CD4-positive, alpha-beta memory T cell (primary cell): ENCODE measurements at regions not wholly inside any gene's neighbourhood (a gene's known extent, or its start where the extent isn't known, plus 50 kb on each side); places are given as distances from the start of the nearest gene placed in this dataset.

Experiments
- CTCF ChIA-PET: fragments of 350-600 bp; sonication (Branson Sonifier 250); formaldehyde crosslinking; loops from one replicate; lab custom pipeline; 2021; ENCODE audit warnings: inconsistent platforms; ENCODE audit not compliant: partially characterized antibody; lab: Charles Lee
- POLR2A ChIA-PET: fragments of 350-600 bp; sonication (Branson Sonifier 250); formaldehyde crosslinking; loops from one replicate; lab custom pipeline; 2021; ENCODE audit not compliant: partially characterized antibody; lab: Charles Lee
- DNase-seq, 5 donors: peaks; one replicate each; pipeline versions ENCODE4 v3.0.0 to v3.0.0-alpha.2; 2020 to 2022; ENCODE audit warnings: mixed read lengths in 1 of 5
- H3K27ac ChIP-seq: one replicate; pipeline ENCODE4 v1.7.0; 2013; ENCODE audit warnings: low read depth, low read length
- H3K27me3 ChIP-seq: 2 replicates; pipeline ENCODE4 v1.7.0; 2013; ENCODE audit warnings: mild to moderate bottlenecking, low read length, moderate library complexity; ENCODE audit not compliant: insufficient read depth
- H3K36me3 ChIP-seq: 2 replicates; pipeline ENCODE4 v1.7.0; 2013; ENCODE audit warnings: mild to moderate bottlenecking, low read length, moderate library complexity; ENCODE audit not compliant: insufficient read depth
- H3K4me1 ChIP-seq: 2 replicates; pipeline ENCODE4 v1.7.0; 2013; ENCODE audit warnings: mild to moderate bottlenecking, low read length, moderate library complexity; ENCODE audit not compliant: insufficient read depth
- H3K4me3 ChIP-seq, 2 donors: one replicate each; pipeline ENCODE4 v1.7.0; 2013; ENCODE audit warnings: low read length in 2 of 2, mild to moderate bottlenecking in 1 of 2
- H3K9me3 ChIP-seq, 2 donors: one replicate each; pipeline ENCODE4 v1.7.0; 2013; ENCODE audit warnings: low read length in 2 of 2, control low read depth in 1 of 2; ENCODE audit not compliant: control insufficient read depth in 1 of 2
- H3K27ac Mint-ChIP-seq, 7 donors: one replicate each; pipeline ENCODE4 v1.8.0; 2020 to 2021; ENCODE audit warnings: mixed read lengths in 7 of 7, mild to moderate bottlenecking in 6 of 7, inconsistent platforms in 3 of 7, moderate library complexity in 3 of 7
- H3K27me3 Mint-ChIP-seq, 2 donors: one replicate each; pipeline ENCODE4 v1.8.0; 2020 to 2021; ENCODE audit warnings: mixed read lengths in 2 of 2
- H3K36me3 Mint-ChIP-seq, 2 donors: one replicate each; pipeline ENCODE4 v1.8.0; 2020 to 2021; ENCODE audit warnings: mixed read lengths in 2 of 2, inconsistent platforms in 1 of 2, mild to moderate bottlenecking in 1 of 2
- H3K4me1 Mint-ChIP-seq, 4 donors: one replicate each; pipeline ENCODE4 v1.8.0; 2020 to 2021; ENCODE audit warnings: mixed read lengths in 4 of 4, mild to moderate bottlenecking in 1 of 4
- H3K4me3 Mint-ChIP-seq, 8 donors: one replicate each; pipeline ENCODE4 v1.8.0; 2020 to 2021; ENCODE audit warnings: mixed read lengths in 8 of 8, mild to moderate bottlenecking in 7 of 8, moderate library complexity in 6 of 8, inconsistent platforms in 3 of 8
- H3K9me3 Mint-ChIP-seq, 8 donors: one replicate each; pipeline ENCODE4 v1.8.0; 2020 to 2021; ENCODE audit warnings: mixed read lengths in 8 of 8, mild to moderate bottlenecking in 5 of 8, inconsistent platforms in 3 of 8, moderate library complexity in 1 of 8
- intact Hi-C: fragments of 100-400 bp; cut with micrococcal nuclease; formaldehyde crosslinking; loops from one replicate; pipeline ENCODE4 v1.15.1; 2023

- Histone ChIP-seq H3K36me3 (no peaks in the 10 kb centered on the region), H3K27me3 (no peaks in the 10 kb centered on the region), H3K4me3 (no peak overlapping the region), H3K27ac (no peak overlapping the region), H3K4me1 (no peaks in the 10 kb centered on the region), H3K9me3 (peaks cover 0 to 5% of the 10 kb centered on the region in 2 donors)
- H3K4me3 Mint-ChIP-seq: no peak overlapping the region
- H3K36me3 Mint-ChIP-seq: no peaks in the 10 kb centered on the region
- no peak overlapping the region for H3K27ac Mint-ChIP-seq
- no peaks in the 10 kb centered on the region for H3K4me1 Mint-ChIP-seq
- peaks cover 0 to 15% (median 3%) of the 10 kb centered on the region in 8 donors for H3K9me3 Mint-ChIP-seq
- no peaks in the 10 kb centered on the region for H3K27me3 Mint-ChIP-seq
- no peak for DNase-seq
- intact Hi-C loops: no loop called here
- ChIA-PET CTCF (no interaction called here), POLR2A (no interaction called here)
Observed at GRCh38 chr4:136803433-136803832, 728.9 kb downstream of the PCDH18 start.

DNA sequence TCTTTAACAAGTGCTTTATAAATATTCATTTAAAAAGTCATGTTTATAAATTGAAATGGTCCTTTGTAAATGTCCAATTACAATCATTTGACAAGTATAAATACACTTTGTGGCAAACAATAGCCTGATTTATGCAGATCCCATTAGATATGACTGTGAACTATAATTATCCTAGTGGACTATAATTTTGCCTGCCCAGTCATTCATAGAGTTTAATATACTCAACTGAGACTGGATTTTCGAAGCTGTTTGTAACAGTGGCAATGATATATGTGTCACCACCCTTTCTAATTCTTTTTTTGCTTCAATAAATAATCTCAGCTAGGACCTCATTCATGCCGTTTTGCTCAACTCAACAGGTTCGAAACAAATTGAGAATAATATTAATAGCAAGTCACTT, 732.0 kb downstream of the PCDH18 start:
- Mint-ChIP-seq H3K4me1 (no peaks in the 10 kb centered on the region), H3K9me3 (peaks cover 0 to 15% (median 2%) of the 10 kb centered on the region in 8 donors), H3K4me3 (no peak overlapping the region), H3K36me3 (no peaks in the 10 kb centered on the region), H3K27ac (no peak overlapping the region), H3K27me3 (no peaks in the 10 kb centered on the region)
- intact Hi-C loops: no loop called here
- Histone ChIP-seq H3K4me1 (no peaks in the 10 kb centered on the region), H3K4me3 (no peak overlapping the region), H3K27me3 (no peaks in the 10 kb centered on the region), H3K36me3 (no peaks in the 10 kb centered on the region), H3K27ac (no peak overlapping the region), H3K9me3 (peaks cover 0 to 5% of the 10 kb centered on the region in 2 donors)
- ChIA-PET POLR2A (no interaction called here), CTCF (no interaction called here)
- no peak for DNase-seq

DNA sequence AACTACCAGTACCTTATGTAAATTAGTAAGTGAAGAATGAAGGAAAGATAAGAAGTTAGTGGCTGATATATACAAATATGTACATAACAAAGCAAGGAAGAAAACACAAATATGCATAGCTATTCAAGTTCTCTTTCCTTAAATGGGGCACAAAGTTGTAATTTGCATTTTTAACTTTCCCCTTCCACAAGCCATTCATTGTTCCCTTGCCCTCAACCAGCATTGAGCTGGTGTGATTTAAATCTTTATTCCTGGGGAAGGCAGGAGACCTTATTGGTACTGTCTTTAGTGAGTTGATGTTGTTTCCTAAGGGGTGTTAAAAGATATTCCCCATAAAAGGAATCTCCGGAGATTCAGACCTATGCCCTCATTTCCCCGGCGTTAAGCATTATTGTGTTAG, 735.3 kb downstream of the PCDH18 start:
- Histone ChIP-seq H3K4me3 (no peak overlapping the region), H3K27ac (no peak overlapping the region), H3K27me3 (no peaks in the 10 kb centered on the region), H3K36me3 (no peaks in the 10 kb centered on the region), H3K4me1 (no peaks in the 10 kb centered on the region), H3K9me3 (no peaks in the 10 kb centered on the region)
- H3K36me3 Mint-ChIP-seq: no peaks in the 10 kb centered on the region
- H3K4me1 Mint-ChIP-seq: no peaks in the 10 kb centered on the region
- ChIA-PET CTCF (no interaction called here), POLR2A (no interaction called here)
- peaks cover 0 to 9% (median under 1%) of the 10 kb centered on the region in 8 donors for H3K9me3 Mint-ChIP-seq
- no peak overlapping the region for H3K4me3 Mint-ChIP-seq
- no peaks in the 10 kb centered on the region for H3K27me3 Mint-ChIP-seq
- no peak for DNase-seq
- intact Hi-C loops: no loop called here
- H3K27ac Mint-ChIP-seq: no peak overlapping the region

DNA sequence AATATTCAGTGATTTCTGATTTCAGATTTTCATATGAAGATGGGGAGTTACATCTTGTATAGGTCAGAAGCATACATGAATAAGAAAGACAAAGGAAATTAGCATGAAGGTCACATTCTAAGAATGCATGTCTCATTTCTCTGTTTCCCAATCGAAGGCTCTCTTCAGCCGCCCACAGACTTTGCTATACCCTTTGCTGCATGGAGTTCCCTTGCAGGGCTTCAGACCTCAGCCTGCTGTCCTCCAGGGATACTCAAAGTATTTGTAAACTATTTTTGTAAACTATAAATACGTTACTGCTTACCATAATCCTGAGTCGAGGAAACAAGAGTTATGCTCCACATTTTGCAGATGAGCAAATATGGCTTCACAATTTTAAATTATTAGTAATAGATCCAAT, 738.4 kb downstream of the PCDH18 start:
- intact Hi-C loops: no loop called here
- H3K36me3 Mint-ChIP-seq: no peaks in the 10 kb centered on the region
- Histone ChIP-seq H3K9me3 (no peaks in the 10 kb centered on the region), H3K27me3 (no peaks in the 10 kb centered on the region), H3K27ac (no peak overlapping the region), H3K36me3 (no peaks in the 10 kb centered on the region), H3K4me3 (no peak overlapping the region), H3K4me1 (no peaks in the 10 kb centered on the region)
- no peak for DNase-seq
- no peak overlapping the region for H3K27ac Mint-ChIP-seq
- H3K4me1 Mint-ChIP-seq: no peaks in the 10 kb centered on the region
- no peak overlapping the region for H3K4me3 Mint-ChIP-seq
- CTCF ChIA-PET: no interaction called here
- H3K27me3 Mint-ChIP-seq: no peaks in the 10 kb centered on the region
- peaks cover 0 to 6% (median 0%) of the 10 kb centered on the region in 8 donors for H3K9me3 Mint-ChIP-seq
- POLR2A ChIA-PET: no interaction called here

- no peaks in the 10 kb centered on the region for H3K36me3 Mint-ChIP-seq
- POLR2A ChIA-PET: no interaction called here
- intact Hi-C loops: no loop called here
- Histone ChIP-seq H3K27me3 (no peaks in the 10 kb centered on the region), H3K36me3 (no peaks in the 10 kb centered on the region), H3K4me3 (no peak overlapping the region), H3K4me1 (no peaks in the 10 kb centered on the region), H3K27ac (no peak overlapping the region), H3K9me3 (no peaks in the 10 kb centered on the region)
- CTCF ChIA-PET: no interaction called here
- H3K4me3 Mint-ChIP-seq: no peak overlapping the region
- no peaks in the 10 kb centered on the region for H3K4me1 Mint-ChIP-seq
- DNase-seq: no peak
- peaks cover 0 to 3% (median under 1%) of the 10 kb centered on the region in 8 donors for H3K9me3 Mint-ChIP-seq
- H3K27ac Mint-ChIP-seq: no peak overlapping the region
- H3K27me3 Mint-ChIP-seq: peaks cover 0 to 1% of the 10 kb centered on the region in 2 donors
Observed at GRCh38 chr4:136784326-136784725, 748.0 kb downstream of the PCDH18 start.

DNA sequence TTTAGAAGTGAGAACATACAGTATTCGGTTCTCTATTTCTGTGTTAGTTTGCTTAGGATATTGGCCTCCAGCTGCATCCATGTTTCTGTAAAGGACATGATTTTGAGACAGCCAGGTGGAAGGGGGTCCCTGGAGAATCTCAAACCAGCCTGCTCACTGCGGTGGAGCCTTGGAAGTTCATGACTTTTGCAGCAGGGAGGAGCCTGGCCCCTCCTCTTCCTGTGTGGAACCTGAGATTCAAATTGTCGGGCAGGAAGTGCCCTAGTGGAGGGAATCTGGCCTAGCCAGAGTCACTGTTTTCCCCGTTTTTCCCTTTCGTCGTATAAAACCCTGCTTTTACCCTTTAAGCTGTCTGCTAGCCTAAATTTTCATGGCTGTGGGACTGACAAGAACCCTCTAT, 762.6 kb downstream of the PCDH18 start:
- Histone ChIP-seq H3K4me3 (no peak overlapping the region), H3K27me3 (no peaks in the 10 kb centered on the region), H3K9me3 (no peaks in the 10 kb centered on the region), H3K27ac (no peak overlapping the region), H3K36me3 (no peaks in the 10 kb centered on the region), H3K4me1 (no peaks in the 10 kb centered on the region)
- Mint-ChIP-seq H3K9me3 (peaks cover 0 to 10% (median 3%) of the 10 kb centered on the region in 8 donors), H3K27me3 (no peaks in the 10 kb centered on the region), H3K27ac (no peak overlapping the region), H3K4me1 (no peaks in the 10 kb centered on the region), H3K36me3 (no peaks in the 10 kb centered on the region), H3K4me3 (no peak overlapping the region)
- intact Hi-C loops: no loop called here
- no peak for DNase-seq
- CTCF ChIA-PET: no interaction called here
- POLR2A ChIA-PET: no interaction called here

- Mint-ChIP-seq H3K27me3 (no peaks in the 10 kb centered on the region), H3K4me1 (no peaks in the 10 kb centered on the region), H3K4me3 (no peak overlapping the region), H3K9me3 (peaks cover 0 to 5% (median 3%) of the 10 kb centered on the region in 8 donors), H3K36me3 (no peaks in the 10 kb centered on the region), H3K27ac (no peak overlapping the region)
- Histone ChIP-seq H3K27ac (no peak overlapping the region), H3K4me1 (no peaks in the 10 kb centered on the region), H3K9me3 (no peaks in the 10 kb centered on the region), H3K36me3 (no peaks in the 10 kb centered on the region), H3K4me3 (no peak overlapping the region), H3K27me3 (no peaks in the 10 kb centered on the region)
- ChIA-PET POLR2A (no interaction called here), CTCF (no interaction called here)
- DNase-seq: no peak
- intact Hi-C loops: no loop called here
Observed at GRCh38 chr4:136768925-136769275, 763.4 kb downstream of the PCDH18 start.
